ENCODE measurements at regions not wholly inside any gene's neighbourhood (a gene's known extent, or its start where the extent isn't known, plus 50 kb on each side); places are given as distances from the start of the nearest gene placed in this dataset.

GRCh38 chr1:195584870-195585624 is 1023.2 kb downstream of the KCNT2 start:
- DNase-seq (ENCODE audit: low read depth in 3 of 3, low spot score in 2 of 3) = no peak

GRCh38 chr1:195580988-195581387 is 1027.3 kb downstream of the KCNT2 start:
- no peak for DNase-seq (ENCODE audit: low read depth in 3 of 3, low spot score in 2 of 3)

- no peak for DNase-seq (ENCODE audit: low read depth in 3 of 3, low spot score in 2 of 3)
Measured at GRCh38 chr1:195577748-195578147, 1030.5 kb downstream of the KCNT2 start.

- no peak for DNase-seq (ENCODE audit: low read depth in 3 of 3, low spot score in 2 of 3)
Measured at GRCh38 chr1:195576641-195577040, 1031.6 kb downstream of the KCNT2 start.

GRCh38 chr1:195574511-195574910 is 1033.7 kb downstream of the KCNT2 start:
- DNase-seq (ENCODE audit: low read depth in 3 of 3, low spot score in 2 of 3) = no peak

GRCh38 chr1:195569934-195570333 is 1038.3 kb downstream of the KCNT2 start:
- DNase-seq (ENCODE audit: low read depth in 3 of 3, low spot score in 2 of 3) = no peak

GRCh38 chr1:195568389-195568788 is 1039.9 kb downstream of the KCNT2 start:
- no peak for DNase-seq (ENCODE audit: low read depth in 3 of 3, low spot score in 2 of 3)

- no peak for DNase-seq (ENCODE audit: low read depth in 3 of 3, low spot score in 2 of 3)
Measured at GRCh38 chr1:195562074-195562473, 1046.2 kb downstream of the KCNT2 start.

- no peak for DNase-seq (ENCODE audit: low read depth in 3 of 3, low spot score in 2 of 3)
Measured at GRCh38 chr1:195550071-195550862, 1058.0 kb downstream of the KCNT2 start.

- DNase-seq (ENCODE audit: low read depth in 3 of 3, low spot score in 2 of 3) = no peak
Measured at GRCh38 chr1:195530961-195531360, 1077.3 kb downstream of the KCNT2 start.

GRCh38 chr1:195529881-195530280 is 1078.4 kb downstream of the KCNT2 start:
- DNase-seq (ENCODE audit: low read depth in 3 of 3, low spot score in 2 of 3) = no peak

- no peak for DNase-seq (ENCODE audit: low read depth in 3 of 3, low spot score in 2 of 3)
Measured at GRCh38 chr1:195520757-195521156, 1087.5 kb downstream of the KCNT2 start.

GRCh38 chr1:195516036-195516435 is 1092.2 kb downstream of the KCNT2 start:
- DNase-seq (ENCODE audit: low read depth in 3 of 3, low spot score in 2 of 3) = no peak

- DNase-seq (ENCODE audit: low read depth in 3 of 3, low spot score in 2 of 3) = no peak
Measured at GRCh38 chr1:195511501-195511900, 1096.7 kb downstream of the KCNT2 start.

GRCh38 chr1:195501118-195501517 is 1107.1 kb downstream of the KCNT2 start:
- DNase-seq (ENCODE audit: low read depth in 3 of 3, low spot score in 2 of 3) = no peak

- no peak for DNase-seq (ENCODE audit: low read depth in 3 of 3, low spot score in 2 of 3)
Measured at GRCh38 chr1:195495720-195496635, 1112.3 kb downstream of the KCNT2 start.

- no peak for DNase-seq (ENCODE audit: low read depth in 3 of 3, low spot score in 2 of 3)
Measured at GRCh38 chr1:195482137-195482536, 1126.1 kb downstream of the KCNT2 start.

GRCh38 chr1:195481293-195481692 is 1126.9 kb downstream of the KCNT2 start:
- no peak for DNase-seq (ENCODE audit: low read depth in 3 of 3, low spot score in 2 of 3)

- DNase-seq (ENCODE audit: low read depth in 3 of 3, low spot score in 2 of 3) = no peak
Measured at GRCh38 chr1:195475568-195475967, 1132.7 kb downstream of the KCNT2 start.

GRCh38 chr1:195472291-195472690 is 1135.9 kb downstream of the KCNT2 start:
- no peak for DNase-seq (ENCODE audit: low read depth in 3 of 3, low spot score in 2 of 3)

GRCh38 chr1:195466639-195467038 is 1141.6 kb downstream of the KCNT2 start:
- no peak for DNase-seq (ENCODE audit: low read depth in 3 of 3, low spot score in 2 of 3)

All from right renal cortex interstitium (tissue), 3 donors.